ENCODE measurements at regions not wholly inside any gene's neighbourhood (a gene's known extent, or its start where the extent isn't known, plus 50 kb on each side); places are given as distances from the start of the nearest gene placed in this dataset.
A peak's percentile ranks its signal among the peaks of the same experiment; 100 is the strongest.

DNA sequence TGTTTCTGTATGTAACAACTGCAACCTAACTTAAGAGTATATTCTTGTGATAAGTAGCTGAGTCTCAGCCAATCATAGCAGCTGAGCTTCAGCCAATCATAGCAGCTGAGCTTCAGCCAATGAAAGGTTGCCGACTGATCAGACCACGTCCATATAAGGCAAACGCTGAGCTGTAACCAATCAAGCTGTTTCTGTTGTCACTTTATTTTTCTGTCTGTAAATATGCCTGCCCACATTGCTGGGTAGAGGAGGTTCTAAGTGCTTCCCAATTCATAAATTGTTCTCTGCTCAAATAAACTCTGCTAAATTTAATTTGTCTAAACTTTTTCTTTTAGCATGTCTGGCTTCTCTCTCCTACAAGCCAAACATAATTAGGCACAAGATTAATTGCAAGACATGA is 231.5 kb upstream of the TCF4 start:
- WGBS (ENCODE audit: missing lambda C conversion rate): 82% methylated on average over 3 of the region's 3 CpGs
- FAIRE-seq: no peak
- no peak overlapping the region for H3K4me2 ChIP-seq
- DNase-seq (ENCODE audit: low read depth in 1 of 2, low spot score in 1 of 2): no peak
- no peak overlapping the region for H3K27ac ChIP-seq
- H3K4me1 ChIP-seq: peaks cover 7% of the 10 kb centered on the region; the same call in 2 of the 3 replicates
- TF ChIP-seq RNF2 (IDR thresholded peaks at IDR 0.05; ENCODE audit: borderline replicate concordance, low read depth) (no peak), MAFK (IDR thresholded peaks at IDR 0.05; ENCODE audit: partially characterized antibody) (no peak), CBX8 (IDR thresholded peaks at IDR 0.05) (no peak), CHD2 (IDR thresholded peaks at IDR 0.05; ENCODE audit: low read length, partially characterized antibody) (no peak)
- TF ChIP-seq, protein P1, sequence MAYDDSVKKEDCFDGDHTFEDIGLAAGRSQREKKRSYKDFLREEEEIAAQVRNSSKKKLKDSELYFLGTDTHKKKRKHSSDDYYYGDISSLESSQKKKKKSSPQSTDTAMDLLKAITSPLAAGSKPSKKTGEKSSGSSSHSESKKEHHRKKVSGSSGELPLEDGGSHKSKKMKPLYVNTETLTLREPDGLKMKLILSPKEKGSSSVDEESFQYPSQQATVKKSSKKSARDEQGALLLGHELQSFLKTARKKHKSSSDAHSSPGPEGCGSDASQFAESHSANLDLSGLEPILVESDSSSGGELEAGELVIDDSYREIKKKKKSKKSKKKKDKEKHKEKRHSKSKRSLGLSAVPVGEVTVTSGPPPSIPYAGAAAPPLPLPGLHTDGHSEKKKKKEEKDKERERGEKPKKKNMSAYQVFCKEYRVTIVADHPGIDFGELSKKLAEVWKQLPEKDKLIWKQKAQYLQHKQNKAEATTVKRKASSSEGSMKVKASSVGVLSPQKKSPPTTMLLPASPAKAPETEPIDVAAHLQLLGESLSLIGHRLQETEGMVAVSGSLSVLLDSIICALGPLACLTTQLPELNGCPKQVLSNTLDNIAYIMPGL (CRISPR knock-in tag; IDR thresholded peaks at IDR 0.05; ENCODE audit: borderline replicate concordance): no peak
- ATAC-seq: no peak
- ChIA-PET CTCF (no interaction called here), POLR2A (no interaction called here)
- H3K4me3 ChIP-seq: no peak overlapping the region
- no peaks in the 10 kb centered on the region for H3K9me3 ChIP-seq

DNA sequence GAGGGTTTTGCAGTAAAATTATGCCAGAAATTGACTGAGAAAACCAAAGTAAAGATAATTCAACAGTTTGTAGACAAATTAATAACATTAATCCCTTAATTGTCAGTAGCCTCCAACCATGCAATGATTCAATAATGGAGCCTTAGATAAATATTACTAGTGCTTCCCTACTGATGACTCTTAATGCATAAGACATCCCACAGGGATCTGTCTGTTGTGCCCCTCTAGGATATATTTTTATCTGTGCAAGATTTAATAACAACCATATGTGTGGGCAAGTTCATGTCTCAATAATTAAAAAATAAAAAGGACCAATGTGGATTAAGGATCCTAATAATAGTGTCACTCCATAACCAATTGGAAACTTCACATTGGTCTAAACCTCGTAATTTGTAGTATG is 230.3 kb upstream of the TCF4 start:
- FAIRE-seq (no peak), DNase-seq (ENCODE audit: low read depth in 1 of 2, low spot score in 1 of 2) (no peak), ATAC-seq (no peak)
- no peak overlapping the region for H3K4me2 ChIP-seq
- POLR2A ChIA-PET: no interaction called here
- WGBS (ENCODE audit: missing lambda C conversion rate): 32% methylated on average over 1 of the region's 1 CpG
- CTCF ChIA-PET: no interaction called here
- H3K4me1 ChIP-seq: peaks cover 7% of the 10 kb centered on the region; the same call in 2 of the 3 replicates
- H3K27ac ChIP-seq: no peak overlapping the region
- no peaks in the 10 kb centered on the region for H3K9me3 ChIP-seq
- H3K4me3 ChIP-seq: no peak overlapping the region
- TF ChIP-seq ZFP36 (IDR thresholded peaks at IDR 0.05; ENCODE audit: borderline replicate concordance, partially characterized antibody) (no peak), POLR2A (IDR thresholded peaks at IDR 0.05; ENCODE audit: low read length) (no peak), JUNB (IDR thresholded peaks at IDR 0.05) (no peak), RFX5 (IDR thresholded peaks at IDR 0.05) (no peak), KDM5A (IDR thresholded peaks at IDR 0.05) (no peak), ZNF302 (CRISPR knock-in tag; IDR thresholded peaks at IDR 0.05) (no peak), HEYL (CRISPR knock-in tag; IDR thresholded peaks at IDR 0.05) (no peak)
- TF ChIP-seq, protein P2, sequence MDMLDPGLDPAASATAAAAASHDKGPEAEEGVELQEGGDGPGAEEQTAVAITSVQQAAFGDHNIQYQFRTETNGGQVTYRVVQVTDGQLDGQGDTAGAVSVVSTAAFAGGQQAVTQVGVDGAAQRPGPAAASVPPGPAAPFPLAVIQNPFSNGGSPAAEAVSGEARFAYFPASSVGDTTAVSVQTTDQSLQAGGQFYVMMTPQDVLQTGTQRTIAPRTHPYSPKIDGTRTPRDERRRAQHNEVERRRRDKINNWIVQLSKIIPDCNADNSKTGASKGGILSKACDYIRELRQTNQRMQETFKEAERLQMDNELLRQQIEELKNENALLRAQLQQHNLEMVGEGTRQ (IDR thresholded peaks at IDR 0.05): no peak
- TF ChIP-seq, protein P1 (CRISPR knock-in tag; IDR thresholded peaks at IDR 0.05; ENCODE audit: borderline replicate concordance): no peak

DNA sequence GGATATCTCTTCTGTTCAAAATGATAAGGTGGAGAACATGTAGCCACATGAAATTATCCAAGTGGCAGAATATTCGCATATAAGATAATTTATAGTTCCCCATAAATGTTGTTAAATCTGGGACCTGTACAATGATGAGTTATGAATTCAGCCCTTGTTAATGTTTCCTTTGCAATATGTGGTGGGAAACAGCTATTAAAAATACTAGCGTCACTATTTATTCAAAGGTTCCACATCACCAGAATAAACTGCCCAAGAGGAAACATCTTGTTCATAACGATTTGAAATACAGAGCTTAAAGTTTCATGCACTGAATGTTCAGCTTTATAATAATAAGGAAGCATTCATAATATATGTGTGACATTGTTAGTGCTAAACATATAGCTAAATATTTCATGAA is 223.9 kb upstream of the TCF4 start:
- Histone ChIP-seq H3K4me3 (no peak overlapping the region), H3K4me1 (no peaks in the 10 kb centered on the region), H3K27ac (no peak overlapping the region), H3K9me3 (no peaks in the 10 kb centered on the region), H3K4me2 (peak overlapping the region; percentile 17; the same call in 1 of the 3 replicates)
- ATAC-seq (no peak), FAIRE-seq (no peak), DNase-seq (ENCODE audit: low read depth in 1 of 2, low spot score in 1 of 2) (no peak)
- 53% methylated on average over 3 of the region's 3 CpGs for WGBS (ENCODE audit: missing lambda C conversion rate)
- TF ChIP-seq MYC (IDR thresholded peaks at IDR 0.05; ENCODE audit: borderline replicate concordance, low read length): no peak
- no peak for TF ChIP-seq FOSB (CRISPR knock-in tag; IDR thresholded peaks at IDR 0.05)
- no peak for TF ChIP-seq CHD4 (IDR thresholded peaks at IDR 0.05; ENCODE audit: borderline replicate concordance)
- TF ChIP-seq, protein P3, sequence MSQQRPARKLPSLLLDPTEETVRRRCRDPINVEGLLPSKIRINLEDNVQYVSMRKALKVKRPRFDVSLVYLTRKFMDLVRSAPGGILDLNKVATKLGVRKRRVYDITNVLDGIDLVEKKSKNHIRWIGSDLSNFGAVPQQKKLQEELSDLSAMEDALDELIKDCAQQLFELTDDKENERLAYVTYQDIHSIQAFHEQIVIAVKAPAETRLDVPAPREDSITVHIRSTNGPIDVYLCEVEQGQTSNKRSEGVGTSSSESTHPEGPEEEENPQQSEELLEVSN (IDR thresholded peaks at IDR 0.05; ENCODE audit: borderline replicate concordance, low read depth): no peak
- no peak for TF ChIP-seq GATA3 (IDR thresholded peaks at IDR 0.05; ENCODE audit: borderline replicate concordance)
- TF ChIP-seq NFE2L2 (conservative IDR thresholded peaks at IDR 0.05; ENCODE audit: low read length): no peak
- no peak for TF ChIP-seq ESRRA (IDR thresholded peaks at IDR 0.05; ENCODE audit: borderline replicate concordance, low read length)
- no peak for TF ChIP-seq EP300 (IDR thresholded peaks at IDR 0.05)
- no peak for TF ChIP-seq ZC3H11A (IDR thresholded peaks at IDR 0.05)
- ChIA-PET POLR2A (no interaction called here), CTCF (no interaction called here)
